Epithelial cell of esophagus (primary cell): ENCODE measurements at regions not wholly inside any gene's neighbourhood (a gene's known extent, or its start where the extent isn't known, plus 50 kb on each side); places are given as distances from the start of the nearest gene placed in this dataset.
A peak's percentile ranks its signal among the peaks of the same experiment; 100 is the strongest.

Experiments
- DNase-seq: peaks from one replicate; pipeline ENCODE4 v3.0.0; 2010; ENCODE audit warnings: low read depth
- H3K4me3 ChIP-seq: 2 replicates; pipeline ENCODE4 v1.5.1; 2011; ENCODE audit warnings: mild to moderate bottlenecking, low read length, control low read depth
- CTCF ChIP-seq: IDR thresholded peaks from 2 replicates; pipeline ENCODE4 v1.5.1; 2011; ENCODE audit warnings: low read depth, mild to moderate bottlenecking, low read length, control low read depth, inconsistent platforms; ENCODE audit not compliant: insufficient read depth; ENCODE audit errors: missing control alignments

- no peak overlapping the region for H3K4me3 ChIP-seq
- DNase-seq = no peak
- TF ChIP-seq CTCF = no peak
Observed at GRCh38 chr16:9034056-9034455, 57.4 kb upstream of the HAPSTR1 start.

GRCh38 chr16:9035996-9036395, 55.4 kb upstream of the HAPSTR1 start:
- DNase-seq = no peak
- TF ChIP-seq CTCF = no peak
- no peak overlapping the region for H3K4me3 ChIP-seq

GRCh38 chr16:9039210-9039609, 52.2 kb upstream of the HAPSTR1 start:
- no peak overlapping the region for H3K4me3 ChIP-seq
- no peak for TF ChIP-seq CTCF
- DNase-seq = peak; percentile 46

DNA sequence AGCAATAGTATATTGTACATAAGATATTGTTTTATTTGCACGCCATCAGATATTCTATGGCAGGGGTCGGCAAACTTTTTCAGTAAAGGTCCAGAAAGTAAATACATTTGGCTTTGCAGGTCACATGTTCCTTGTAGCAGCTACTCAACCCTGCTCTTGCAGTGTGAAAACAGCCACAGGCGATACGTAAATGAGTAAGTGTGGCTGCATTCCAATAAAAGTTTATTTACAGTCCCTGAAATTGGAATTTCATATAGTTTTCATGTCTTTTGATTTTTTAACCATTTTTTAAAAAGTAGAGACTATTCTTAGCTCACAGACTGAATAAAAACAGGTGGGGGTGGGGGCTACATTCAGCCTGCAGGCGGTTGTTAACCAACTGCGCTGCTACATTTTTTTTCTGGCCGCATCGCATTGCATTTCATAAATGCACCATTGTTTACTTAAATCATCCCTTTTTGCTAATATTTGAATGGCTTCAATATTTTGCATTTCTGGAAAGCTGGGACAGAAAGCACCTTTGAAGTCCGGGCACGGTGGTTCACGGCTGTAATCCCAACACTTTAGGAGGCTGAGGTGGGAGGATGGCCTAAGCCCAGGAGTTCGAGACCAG, 50.5 kb upstream of the HAPSTR1 start:
- H3K4me3 ChIP-seq = no peak overlapping the region
- TF ChIP-seq CTCF = no peak
- peak; percentile 46 for DNase-seq
